Mesenchymal stem cell (in vitro differentiated cells and primary cell): ENCODE measurements at regions not wholly inside any gene's neighbourhood (a gene's known extent, or its start where the extent isn't known, plus 50 kb on each side); places are given as distances from the start of the nearest gene placed in this dataset.

ENCODE experiments used
- DNase-seq: peaks from one replicate; pipeline ENCODE4 v3.0.0-alpha.2; 2013
- H2AFZ ChIP-seq: one replicate; pipeline ENCODE4 v1.6.1; 2013; ENCODE audit warnings: low read depth, mild to moderate bottlenecking, control low read depth, inconsistent platforms, low read length, moderate library complexity
- H2AK5ac ChIP-seq: 2 replicates; pipeline ENCODE4 v1.6.1; 2013; ENCODE audit warnings: low read length, moderate library complexity, mild to moderate bottlenecking, inconsistent platforms; ENCODE audit not compliant: severe bottlenecking
- H2BK120ac ChIP-seq: one replicate; pipeline ENCODE4 v1.6.1; 2013; ENCODE audit warnings: low read depth, mild to moderate bottlenecking, inconsistent platforms, low read length, moderate library complexity
- H2BK12ac ChIP-seq, 2 experiments: one replicate each; pipeline ENCODE4 v1.6.1; 2013; ENCODE audit warnings: inconsistent platforms in 2 of 2, low read length in 2 of 2, mild to moderate bottlenecking in 2 of 2, moderate library complexity in 2 of 2, control low read depth in 1 of 2
- H2BK15ac ChIP-seq: one replicate; pipeline ENCODE4 v1.6.1; 2013; ENCODE audit warnings: mild to moderate bottlenecking, low read depth, inconsistent platforms; ENCODE audit not compliant: poor library complexity, severe bottlenecking
- H2BK5ac ChIP-seq: 2 replicates; pipeline ENCODE4 v1.6.1; 2013; ENCODE audit warnings: low read depth, mild to moderate bottlenecking, low read length, control low read depth, inconsistent platforms; ENCODE audit not compliant: poor library complexity, severe bottlenecking
- H3K14ac ChIP-seq, 2 experiments: one replicate each; pipeline ENCODE4 v1.6.1; 2013; ENCODE audit warnings: inconsistent platforms in 2 of 2, low read length in 2 of 2, control low read depth in 1 of 2, mild to moderate bottlenecking in 1 of 2, moderate library complexity in 1 of 2
- H3K18ac ChIP-seq, 2 experiments: one replicate each; pipeline ENCODE4 v1.6.1; 2013; ENCODE audit warnings: inconsistent platforms in 2 of 2, low read length in 2 of 2, control low read depth in 1 of 2, low read depth in 1 of 2, mild to moderate bottlenecking in 1 of 2
- H3K23ac ChIP-seq, 2 experiments: one replicate each; pipeline ENCODE4 v1.6.1; 2013; ENCODE audit warnings: inconsistent platforms in 2 of 2, low read length in 2 of 2, mild to moderate bottlenecking in 2 of 2, moderate library complexity in 2 of 2, control low read depth in 1 of 2
- H3K27ac ChIP-seq: 2 replicates; pipeline ENCODE4 v1.5.1; 2013; ENCODE audit warnings: mild to moderate bottlenecking, moderate library complexity, low read length, control low read depth, inconsistent platforms; ENCODE audit not compliant: poor library complexity, severe bottlenecking
- H3K27me3 ChIP-seq, 2 experiments: 2 replicates each; pipeline versions ENCODE4 v1.6.1 to v1.7.0; 2013; ENCODE audit warnings: low read length in 2 of 2, mild to moderate bottlenecking in 2 of 2, moderate library complexity in 2 of 2, control low read depth in 1 of 2, inconsistent platforms in 1 of 2; ENCODE audit not compliant: control insufficient read depth in 1 of 2, insufficient read depth in 1 of 2
- H3K36me3 ChIP-seq, 2 experiments: 2 replicates each; pipeline versions ENCODE4 v1.6.1 to v1.7.0; 2013; ENCODE audit warnings: low read length in 2 of 2, control low read depth in 1 of 2, inconsistent platforms in 1 of 2, low read depth in 1 of 2, mild to moderate bottlenecking in 1 of 2; ENCODE audit not compliant: insufficient read depth in 2 of 2, control insufficient read depth in 1 of 2
- H3K4ac ChIP-seq, 2 experiments: one replicate each; pipeline ENCODE4 v1.6.1; 2013; ENCODE audit warnings: inconsistent platforms in 2 of 2, low read length in 2 of 2, mild to moderate bottlenecking in 2 of 2, moderate library complexity in 2 of 2, control low read depth in 1 of 2, low read depth in 1 of 2
- H3K4me1 ChIP-seq: 2 replicates; pipeline ENCODE4 v1.6.1; 2013; ENCODE audit warnings: low read depth, low read length, control low read depth; ENCODE audit not compliant: control insufficient read depth, insufficient read depth
- H3K4me2 ChIP-seq: 2 replicates; pipeline ENCODE4 v1.6.1; 2013; ENCODE audit warnings: low read length, mild to moderate bottlenecking, inconsistent platforms; ENCODE audit not compliant: poor library complexity, severe bottlenecking
- H3K4me3 ChIP-seq, 2 experiments: 2 replicates each; pipeline versions ENCODE4 v1.5.1 to v1.7.0; 2013; ENCODE audit warnings: low read length in 2 of 2, mild to moderate bottlenecking in 2 of 2, control low read depth in 1 of 2, low read depth in 1 of 2; ENCODE audit not compliant: insufficient read depth in 1 of 2
- H3K79me1 ChIP-seq: replicated peaks from 2 replicates; pipeline ENCODE4 v1.6.1; 2013; ENCODE audit warnings: mild to moderate bottlenecking, control low read depth, low read length, inconsistent platforms; ENCODE audit not compliant: poor library complexity, severe bottlenecking
- H3K9ac ChIP-seq: 2 replicates; pipeline ENCODE4 v1.7.0; 2013; ENCODE audit warnings: mild to moderate bottlenecking, low read length, moderate library complexity
- H3K9me3 ChIP-seq: 2 replicates; pipeline ENCODE4 v1.7.0; 2013; ENCODE audit warnings: mild to moderate bottlenecking, low read length; ENCODE audit not compliant: control insufficient read depth
- H4K8ac ChIP-seq: one replicate; pipeline ENCODE4 v1.6.1; 2013; ENCODE audit warnings: inconsistent platforms, mild to moderate bottlenecking, low read length, moderate library complexity
- H4K91ac ChIP-seq: one replicate; pipeline ENCODE4 v1.6.1; 2013; ENCODE audit warnings: mild to moderate bottlenecking, low read length, inconsistent platforms
- WGBS: methylation state at CpG from one replicate; pipeline ENCODE4 v1.1.7; 2013; ENCODE audit warnings: mixed read lengths; 5-methylcytosine and 5-hydroxymethylcytosine counted together

GRCh38 chr9:26061948-26062575, 383.8 kb upstream of the TUSC1 start:
- no peak overlapping the region for H2AK5ac ChIP-seq
- no peaks in the 10 kb centered on the region for H3K4me1 ChIP-seq
- no peak overlapping the region for H2BK5ac ChIP-seq
- no peak overlapping the region for H3K27ac ChIP-seq
- H3K9ac ChIP-seq, result no peak overlapping the region
- no peak overlapping the region for H3K18ac ChIP-seq
- H4K91ac ChIP-seq, result no peak overlapping the region
- H2BK12ac ChIP-seq, result no peak overlapping the region
- no peak overlapping the region for H3K4ac ChIP-seq
- no peak overlapping the region for H3K4me2 ChIP-seq
- no peak overlapping the region for H3K23ac ChIP-seq
- H4K8ac ChIP-seq, result no peak overlapping the region
- H3K27me3 ChIP-seq, result no peaks in the 10 kb centered on the region
- no peak overlapping the region for H2AFZ ChIP-seq
- H3K79me1 ChIP-seq, result no peaks in the 10 kb centered on the region
- H3K36me3 ChIP-seq, result no peaks in the 10 kb centered on the region
- 60% methylated on average over 1 of the region's 4 CpGs for whole genome bisulfite sequencing
- H3K14ac ChIP-seq, result no peak overlapping the region
- H2BK120ac ChIP-seq, result no peak overlapping the region
- no peak overlapping the region for H2BK15ac ChIP-seq
- no peak for DNase-seq
- H3K4me3 ChIP-seq, result no peak overlapping the region
- no peaks in the 10 kb centered on the region for H3K9me3 ChIP-seq

GRCh38 chr9:26058111-26058895, 380.1 kb upstream of the TUSC1 start:
- Histone ChIP-seq H2AFZ (no peak overlapping the region), H4K8ac (no peak overlapping the region), H3K4me1 (peaks cover 2% of the 10 kb centered on the region), H3K9ac (no peak overlapping the region), H2AK5ac (no peak overlapping the region), H3K36me3 (no peaks in the 10 kb centered on the region), H3K4me2 (no peak overlapping the region), H3K4me3 (no peak overlapping the region), H3K18ac (no peak overlapping the region), H2BK5ac (no peak overlapping the region), H3K27ac (peak overlapping the region; percentile 44), H4K91ac (no peak overlapping the region), H2BK120ac (no peak overlapping the region), H3K27me3 (no peaks in the 10 kb centered on the region), H3K14ac (no peak overlapping the region), H3K9me3 (no peaks in the 10 kb centered on the region), H2BK12ac (no peak overlapping the region), H3K79me1 (no peaks in the 10 kb centered on the region), H3K4ac (no peak overlapping the region), H3K23ac (no peak overlapping the region), H2BK15ac (no peak overlapping the region)
- 71% methylated on average over 1 of the region's 1 CpG for WGBS
- DNase-seq, result no peak

- Histone ChIP-seq H4K91ac (no peak overlapping the region), H3K27me3 (no peaks in the 10 kb centered on the region), H3K36me3 (no peaks in the 10 kb centered on the region), H2BK15ac (no peak overlapping the region), H2BK5ac (no peak overlapping the region), H2AFZ (no peak overlapping the region), H3K23ac (no peak overlapping the region), H3K27ac (no peak overlapping the region), H3K14ac (no peak overlapping the region), H3K9ac (no peak overlapping the region), H4K8ac (no peak overlapping the region), H3K4me1 (peaks cover 2% of the 10 kb centered on the region), H3K4me3 (no peak overlapping the region), H3K4me2 (no peak overlapping the region), H2BK120ac (no peak overlapping the region), H3K18ac (peak overlapping the region in 1 of 2 experiments; percentile 29), H3K4ac (peak overlapping the region in 1 of 2 experiments; percentile 16), H2AK5ac (peak overlapping the region; percentile 83), H3K79me1 (no peaks in the 10 kb centered on the region), H2BK12ac (no peak overlapping the region), H3K9me3 (no peaks in the 10 kb centered on the region)
- WGBS, result 67% methylated on average over 3 of the region's 3 CpGs
- DNase-seq, result no peak
Measured at GRCh38 chr9:26057050-26057449, 378.8 kb upstream of the TUSC1 start.

- WGBS, result 95% methylated on average over 4 of the region's 4 CpGs
- H3K27me3 ChIP-seq, result no peaks in the 10 kb centered on the region
- H2AK5ac ChIP-seq, result no peak overlapping the region
- no peak overlapping the region for H2AFZ ChIP-seq
- H2BK12ac ChIP-seq, result no peak overlapping the region
- H4K91ac ChIP-seq, result no peak overlapping the region
- peak overlapping the region; percentile 4 for H3K27ac ChIP-seq
- no peak overlapping the region for H3K4ac ChIP-seq
- no peak overlapping the region for H3K18ac ChIP-seq
- H3K4me2 ChIP-seq, result no peak overlapping the region
- H3K23ac ChIP-seq, result no peak overlapping the region
- no peak overlapping the region for H3K9ac ChIP-seq
- no peak overlapping the region for H2BK120ac ChIP-seq
- DNase-seq, result peak; percentile 30
- no peak overlapping the region for H3K14ac ChIP-seq
- H3K9me3 ChIP-seq, result no peaks in the 10 kb centered on the region
- H3K4me3 ChIP-seq, result no peak overlapping the region
- no peak overlapping the region for H2BK15ac ChIP-seq
- no peak overlapping the region for H4K8ac ChIP-seq
- no peak overlapping the region for H2BK5ac ChIP-seq
- H3K36me3 ChIP-seq, result no peaks in the 10 kb centered on the region
- H3K79me1 ChIP-seq, result no peaks in the 10 kb centered on the region
- H3K4me1 ChIP-seq, result peaks cover 2% of the 10 kb centered on the region
Measured at GRCh38 chr9:26054600-26055520, 376.6 kb upstream of the TUSC1 start.
